ENCODE measurements at regions not wholly inside any gene's neighbourhood (a gene's known extent, or its start where the extent isn't known, plus 50 kb on each side); places are given as distances from the start of the nearest gene placed in this dataset.

DNA sequence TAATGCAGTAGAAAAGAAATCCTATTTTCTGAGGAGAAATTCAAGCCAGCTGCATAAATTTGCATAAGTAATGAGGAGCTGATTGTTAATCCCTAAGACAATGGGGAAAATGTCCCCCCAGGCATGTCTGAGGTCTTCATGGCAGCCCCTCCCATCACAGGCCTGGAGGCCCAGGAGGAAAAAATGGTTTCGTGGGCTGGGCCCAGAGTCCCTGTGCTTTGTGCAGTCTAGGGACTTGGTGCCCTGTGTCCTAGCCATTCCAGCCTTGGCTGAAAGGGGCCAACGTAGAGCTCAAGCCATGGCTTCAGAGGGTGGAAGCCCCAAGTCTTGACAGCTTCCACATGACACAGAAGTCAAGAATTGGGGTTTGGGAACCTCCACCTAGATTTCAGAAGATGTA lies 357.5 kb downstream of the SPATA31D1 start:
- POLR2A ChIA-PET = no interaction called here
- ATAC-seq (ENCODE audit: low read depth) (no peak), DNase-seq (no peak)
- H3K27ac ChIP-seq (ENCODE audit: low read length in 2 of 2) = no peak overlapping the region
- no peak overlapping the region for H3K4me2 ChIP-seq (replicated peaks; ENCODE audit: low read depth, low read length, poor library complexity, severe bottlenecking)
- intact Hi-C loops (cut with micrococcal nuclease) = no loop called here
- H3K4me3 ChIP-seq (ENCODE audit: control extremely low read depth in 1 of 5, extremely low read depth in 1 of 5, insufficient read depth in 1 of 5, low read depth in 2 of 5, low read length in 4 of 5) = no peak overlapping the region
- 81% methylated on average over 2 of the region's 2 CpGs for WGBS (ENCODE audit: insufficient coverage)
- H3K36me3 ChIP-seq (replicated peaks in 1 of 2; ENCODE audit: control extremely low read depth in 1 of 2, control insufficient read depth in 1 of 2, extremely low read depth in 1 of 2, insufficient read depth in 2 of 2, low read length in 1 of 2) = no peaks in the 10 kb centered on the region
- Mint-ChIP-seq H3K27me3 (no peaks in the 10 kb centered on the region), H3K4me3 (no peak overlapping the region), H3K9me3 (ENCODE audit: insufficient read depth) (peaks cover 10% of the 10 kb centered on the region), H3K27ac (no peak overlapping the region), H3K4me1 (no peaks in the 10 kb centered on the region)
- H3K9ac ChIP-seq (ENCODE audit: low read length) = no peak overlapping the region
- CTCF ChIA-PET = no interaction called here
- no peak overlapping the region for H2AFZ ChIP-seq (ENCODE audit: insufficient read depth, low read depth, low read length, poor library complexity, severe bottlenecking)
- no peaks in the 10 kb centered on the region for H3K79me2 ChIP-seq (ENCODE audit: control insufficient read depth, insufficient read depth, low read length)
- H3K4me1 ChIP-seq (ENCODE audit: control insufficient read depth in 2 of 2, insufficient read depth in 2 of 2, low read length in 2 of 2) = no peaks in the 10 kb centered on the region
- no peaks in the 10 kb centered on the region for H4K20me1 ChIP-seq (ENCODE audit: control insufficient read depth, insufficient read depth, low read length, poor library complexity, severe bottlenecking)
- TF ChIP-seq, protein P1, sequence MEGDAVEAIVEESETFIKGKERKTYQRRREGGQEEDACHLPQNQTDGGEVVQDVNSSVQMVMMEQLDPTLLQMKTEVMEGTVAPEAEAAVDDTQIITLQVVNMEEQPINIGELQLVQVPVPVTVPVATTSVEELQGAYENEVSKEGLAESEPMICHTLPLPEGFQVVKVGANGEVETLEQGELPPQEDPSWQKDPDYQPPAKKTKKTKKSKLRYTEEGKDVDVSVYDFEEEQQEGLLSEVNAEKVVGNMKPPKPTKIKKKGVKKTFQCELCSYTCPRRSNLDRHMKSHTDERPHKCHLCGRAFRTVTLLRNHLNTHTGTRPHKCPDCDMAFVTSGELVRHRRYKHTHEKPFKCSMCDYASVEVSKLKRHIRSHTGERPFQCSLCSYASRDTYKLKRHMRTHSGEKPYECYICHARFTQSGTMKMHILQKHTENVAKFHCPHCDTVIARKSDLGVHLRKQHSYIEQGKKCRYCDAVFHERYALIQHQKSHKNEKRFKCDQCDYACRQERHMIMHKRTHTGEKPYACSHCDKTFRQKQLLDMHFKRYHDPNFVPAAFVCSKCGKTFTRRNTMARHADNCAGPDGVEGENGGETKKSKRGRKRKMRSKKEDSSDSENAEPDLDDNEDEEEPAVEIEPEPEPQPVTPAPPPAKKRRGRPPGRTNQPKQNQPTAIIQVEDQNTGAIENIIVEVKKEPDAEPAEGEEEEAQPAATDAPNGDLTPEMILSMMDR (IDR thresholded peaks at IDR 0.05) = no peak
- TF ChIP-seq EZH2 (IDR thresholded peaks at IDR 0.05; ENCODE audit: borderline replicate concordance, insufficient read depth, low read depth, low read length, poor library complexity, severe bottlenecking) = no peak
- peaks cover 1 to 13% (median 10%) of the 10 kb centered on the region in 3 donors for H3K9me3 ChIP-seq (ENCODE audit: control extremely low read depth in 1 of 3, control insufficient read depth in 2 of 3, insufficient read depth in 1 of 3, low read length in 2 of 3)
- no peaks in the 10 kb centered on the region for H3K27me3 ChIP-seq (replicated peaks in 1 of 4; ENCODE audit: control extremely low read depth in 1 of 4, control insufficient read depth in 3 of 4, insufficient read depth in 4 of 4, low read length in 3 of 4)

DNA sequence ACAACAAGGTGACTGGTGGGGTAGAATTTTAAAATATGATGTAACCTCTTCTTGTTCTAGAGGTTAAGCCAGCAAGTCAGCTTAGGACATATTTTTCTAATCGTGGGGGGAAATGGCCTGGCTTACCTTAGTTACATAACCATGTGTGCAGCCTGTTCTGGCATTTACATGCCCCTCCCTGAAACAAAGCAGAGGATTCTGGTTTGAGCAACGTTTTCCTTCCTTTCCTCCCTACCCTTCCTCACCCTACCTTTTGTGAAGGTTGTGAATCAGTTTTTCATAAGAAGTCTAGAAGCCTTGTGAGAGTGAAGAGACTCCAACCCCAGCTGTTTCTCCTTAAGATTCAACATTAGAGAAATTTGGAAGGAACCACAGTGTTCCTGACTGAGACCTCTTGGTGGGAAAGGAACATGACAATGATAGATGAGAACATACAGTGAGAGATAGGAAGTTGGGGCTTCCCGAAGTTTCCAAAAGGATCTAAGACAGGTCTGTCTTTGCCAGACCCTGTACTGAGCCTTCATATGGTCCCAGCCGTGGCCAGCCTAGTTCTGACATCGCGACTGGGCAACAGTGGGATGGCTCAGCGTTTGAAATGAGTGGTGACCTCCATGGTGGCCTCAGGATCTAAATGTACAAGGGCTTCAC lies 365.2 kb downstream of the SPATA31D1 start:
- DNase-seq = no peak
- Histone ChIP-seq H3K9me3 (ENCODE audit: control extremely low read depth in 1 of 3, control insufficient read depth in 2 of 3, insufficient read depth in 1 of 3, low read length in 2 of 3) (no peaks in the 10 kb centered on the region), H3K27ac (ENCODE audit: low read length in 2 of 2) (no peak overlapping the region), H2AFZ (ENCODE audit: insufficient read depth, low read depth, low read length, poor library complexity, severe bottlenecking) (no peak overlapping the region), H3K9ac (ENCODE audit: low read length) (no peak overlapping the region), H4K20me1 (ENCODE audit: control insufficient read depth, insufficient read depth, low read length, poor library complexity, severe bottlenecking) (no peaks in the 10 kb centered on the region), H3K4me2 (replicated peaks; ENCODE audit: low read depth, low read length, poor library complexity, severe bottlenecking) (no peak overlapping the region), H3K27me3 (replicated peaks in 1 of 4; ENCODE audit: control extremely low read depth in 1 of 4, control insufficient read depth in 3 of 4, insufficient read depth in 4 of 4, low read length in 3 of 4) (peaks cover 0 to 2% (median 0%) of the 10 kb centered on the region in 4 experiments), H3K79me2 (ENCODE audit: control insufficient read depth, insufficient read depth, low read length) (no peaks in the 10 kb centered on the region), H3K36me3 (replicated peaks in 1 of 2; ENCODE audit: control extremely low read depth in 1 of 2, control insufficient read depth in 1 of 2, extremely low read depth in 1 of 2, insufficient read depth in 2 of 2, low read length in 1 of 2) (no peaks in the 10 kb centered on the region), H3K4me3 (ENCODE audit: control extremely low read depth in 1 of 5, extremely low read depth in 1 of 5, insufficient read depth in 1 of 5, low read depth in 2 of 5, low read length in 4 of 5) (no peak overlapping the region), H3K4me1 (ENCODE audit: control insufficient read depth in 2 of 2, insufficient read depth in 2 of 2, low read length in 2 of 2) (no peaks in the 10 kb centered on the region)
- no peak for ATAC-seq (ENCODE audit: low read depth)
- Mint-ChIP-seq H3K27ac (no peak overlapping the region), H3K27me3 (peaks cover 3% of the 10 kb centered on the region), H3K4me3 (no peak overlapping the region), H3K4me1 (no peaks in the 10 kb centered on the region), H3K9me3 (ENCODE audit: insufficient read depth) (peaks cover 1% of the 10 kb centered on the region)
- POLR2A ChIA-PET = no interaction called here
- intact Hi-C loops (cut with micrococcal nuclease) = no loop called here
- TF ChIP-seq, protein P1 (IDR thresholded peaks at IDR 0.05) = no peak
- TF ChIP-seq EZH2 (IDR thresholded peaks at IDR 0.05; ENCODE audit: borderline replicate concordance, insufficient read depth, low read depth, low read length, poor library complexity, severe bottlenecking) = no peak
- CTCF ChIA-PET = no interaction called here
- 95% methylated on average over 5 of the region's 7 CpGs for WGBS (ENCODE audit: insufficient coverage)
